ENCODE measurements at regions not wholly inside any gene's neighbourhood (a gene's known extent, or its start where the extent isn't known, plus 50 kb on each side); places are given as distances from the start of the nearest gene placed in this dataset.

GRCh38 chr20:11672959-11673358 is 244.7 kb upstream of the BTBD3 start:
- no peaks in the 10 kb centered on the region for H3K36me3 ChIP-seq (ENCODE audit: control insufficient read depth in 1 of 2, insufficient read depth in 2 of 2, low read length in 2 of 2)
- no peaks in the 10 kb centered on the region for H3K9me2 ChIP-seq (ENCODE audit: insufficient read depth)
- no peak overlapping the region for H3K9ac ChIP-seq (ENCODE audit: low read length)
- H3K4me1 ChIP-seq (ENCODE audit: control insufficient read depth in 1 of 2, insufficient read depth in 2 of 2, low read length in 2 of 2) = no peaks in the 10 kb centered on the region
- no peak overlapping the region for H3K27ac ChIP-seq (ENCODE audit: low read depth, low read length)
- TF ChIP-seq REST (IDR thresholded peaks at IDR 0.05; ENCODE audit: low read depth) = no peak
- no peak for TF ChIP-seq EZH2 (IDR thresholded peaks at IDR 0.05)
- TF ChIP-seq CEBPB (IDR thresholded peaks at IDR 0.05; ENCODE audit: low read depth) = no peak
- no peak for TF ChIP-seq ELF1 (IDR thresholded peaks at IDR 0.05; ENCODE audit: borderline replicate concordance, low read depth)
- TF ChIP-seq FOSL1 (IDR thresholded peaks at IDR 0.05; ENCODE audit: low read depth) = no peak
- ChIA-PET POLR2A (no interaction called here), RAD21 (ENCODE audit: low non-redundant PET in 1 of 2, low total read pairs in 2 of 2, uncharacterized antibody in 2 of 2, unreplicated experiment in 2 of 2) (no interaction called here), CTCF (no interaction called here)
- no peaks in the 10 kb centered on the region for H4K20me1 ChIP-seq (ENCODE audit: insufficient read depth)
- H3K4me3 ChIP-seq (replicated peaks in 1 of 2; ENCODE audit: low read depth in 1 of 2, low read length in 2 of 2) = no peak overlapping the region
- H3K27me3 ChIP-seq (ENCODE audit: insufficient read depth, low read length) = peaks cover 4% of the 10 kb centered on the region; the same call in 1 of the 2 replicates
- ATAC-seq (no peak), DNase-seq (ENCODE audit: low read depth, low spot score) (no peak)
- H2AFZ ChIP-seq (ENCODE audit: low read depth, low read length, poor library complexity, severe bottlenecking) = no peak overlapping the region
- no TSS peak for BruUV-seq (replicated peaks)
- H3K9me3 ChIP-seq (ENCODE audit: control insufficient read depth in 1 of 2, insufficient read depth in 1 of 2, low read depth in 1 of 2, low read length in 2 of 2) = no peaks in the 10 kb centered on the region
- no peaks in the 10 kb centered on the region for H3K79me2 ChIP-seq (ENCODE audit: insufficient read depth, low read length)
- no peak overlapping the region for H3K4me2 ChIP-seq (ENCODE audit: low read length)
- intact Hi-C loops (cut with micrococcal nuclease) = loop anchor here (10.0 kb wide), 1 partner anchor 532 kb away; no protein-coding TSS in a partner anchor

DNA sequence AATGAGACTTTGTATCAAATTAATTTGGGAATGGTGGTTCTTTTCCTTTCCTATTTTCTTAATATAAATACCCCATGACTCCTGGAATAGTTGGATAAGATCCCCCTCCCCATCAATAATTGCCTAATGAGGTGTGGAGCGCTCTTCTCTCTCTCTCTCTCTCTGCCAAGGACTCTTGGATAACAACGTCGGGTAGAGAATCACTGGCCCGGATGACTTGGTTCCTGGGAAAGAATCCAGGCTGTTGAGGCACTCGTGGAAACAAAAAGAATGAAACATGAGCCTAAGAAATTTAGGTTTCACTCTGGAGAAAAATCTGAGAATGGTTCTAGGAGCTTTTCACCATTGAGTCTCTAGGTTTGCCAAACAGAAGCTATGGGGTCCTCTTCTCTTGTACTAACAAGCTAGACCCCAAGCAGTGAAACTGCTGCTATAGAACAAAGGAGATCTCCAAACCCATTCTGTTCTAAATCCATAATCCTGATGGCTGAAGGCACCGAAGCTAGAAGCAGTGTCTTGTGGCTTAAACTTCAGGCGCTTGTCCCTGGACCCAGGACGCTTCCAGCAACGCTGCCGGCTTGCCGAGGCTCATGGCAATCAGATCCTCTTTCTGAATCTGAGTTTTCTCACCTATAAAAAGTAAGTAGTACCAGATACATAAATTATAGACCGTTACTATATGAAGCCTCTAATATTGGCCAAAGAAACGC is 241.6 kb upstream of the BTBD3 start:
- Histone ChIP-seq H3K4me3 (replicated peaks in 1 of 2; ENCODE audit: low read depth in 1 of 2, low read length in 2 of 2) (no peak overlapping the region), H3K9me3 (ENCODE audit: control insufficient read depth in 1 of 2, insufficient read depth in 1 of 2, low read depth in 1 of 2, low read length in 2 of 2) (no peaks in the 10 kb centered on the region), H2AFZ (ENCODE audit: low read depth, low read length, poor library complexity, severe bottlenecking) (no peak overlapping the region), H4K20me1 (ENCODE audit: insufficient read depth) (no peaks in the 10 kb centered on the region), H3K79me2 (ENCODE audit: insufficient read depth, low read length) (no peaks in the 10 kb centered on the region), H3K36me3 (ENCODE audit: control insufficient read depth in 1 of 2, insufficient read depth in 2 of 2, low read length in 2 of 2) (no peaks in the 10 kb centered on the region), H3K27ac (ENCODE audit: low read depth, low read length) (no peak overlapping the region), H3K9ac (ENCODE audit: low read length) (no peak overlapping the region), H3K9me2 (ENCODE audit: insufficient read depth) (no peaks in the 10 kb centered on the region), H3K27me3 (ENCODE audit: insufficient read depth, low read length) (peaks cover 4% of the 10 kb centered on the region; the same call in 1 of the 2 replicates), H3K4me1 (ENCODE audit: control insufficient read depth in 1 of 2, insufficient read depth in 2 of 2, low read length in 2 of 2) (no peaks in the 10 kb centered on the region), H3K4me2 (ENCODE audit: low read length) (no peak overlapping the region)
- DNase-seq (ENCODE audit: low read depth, low spot score) (no peak), ATAC-seq (0 out of 2 replicates have a peak, but pooled peaks have one; percentile 17)
- RAD21 ChIA-PET (ENCODE audit: low non-redundant PET in 1 of 2, low total read pairs in 2 of 2, uncharacterized antibody in 2 of 2, unreplicated experiment in 2 of 2) = no interaction called here
- no TSS peak for BruUV-seq (replicated peaks)
- no peak for TF ChIP-seq RAD21 (IDR thresholded peaks at IDR 0.05; ENCODE audit: low read depth)
- no peak for TF ChIP-seq REST (IDR thresholded peaks at IDR 0.05; ENCODE audit: low read depth)
- intact Hi-C loops (cut with micrococcal nuclease) = loop anchor here (1.0 to 10.0 kb wide), 2 partner anchors 529 to 1430 kb away; no protein-coding TSS in a partner anchor
- CTCF ChIA-PET = no interaction called here
- POLR2A ChIA-PET = no interaction called here
